ENCODE measurements at regions not wholly inside any gene's neighbourhood (a gene's known extent, or its start where the extent isn't known, plus 50 kb on each side); places are given as distances from the start of the nearest gene placed in this dataset.

- TF ChIP-seq EZH2 (IDR thresholded peaks at IDR 0.05; ENCODE audit: low read depth, low read length, severe bottlenecking) = no peak
- no peak for TF ChIP-seq EP300 (IDR thresholded peaks at IDR 0.05; ENCODE audit: borderline replicate concordance in 1 of 2, low read depth in 2 of 2, low read length in 2 of 2)
- TF ChIP-seq, protein P1, sequence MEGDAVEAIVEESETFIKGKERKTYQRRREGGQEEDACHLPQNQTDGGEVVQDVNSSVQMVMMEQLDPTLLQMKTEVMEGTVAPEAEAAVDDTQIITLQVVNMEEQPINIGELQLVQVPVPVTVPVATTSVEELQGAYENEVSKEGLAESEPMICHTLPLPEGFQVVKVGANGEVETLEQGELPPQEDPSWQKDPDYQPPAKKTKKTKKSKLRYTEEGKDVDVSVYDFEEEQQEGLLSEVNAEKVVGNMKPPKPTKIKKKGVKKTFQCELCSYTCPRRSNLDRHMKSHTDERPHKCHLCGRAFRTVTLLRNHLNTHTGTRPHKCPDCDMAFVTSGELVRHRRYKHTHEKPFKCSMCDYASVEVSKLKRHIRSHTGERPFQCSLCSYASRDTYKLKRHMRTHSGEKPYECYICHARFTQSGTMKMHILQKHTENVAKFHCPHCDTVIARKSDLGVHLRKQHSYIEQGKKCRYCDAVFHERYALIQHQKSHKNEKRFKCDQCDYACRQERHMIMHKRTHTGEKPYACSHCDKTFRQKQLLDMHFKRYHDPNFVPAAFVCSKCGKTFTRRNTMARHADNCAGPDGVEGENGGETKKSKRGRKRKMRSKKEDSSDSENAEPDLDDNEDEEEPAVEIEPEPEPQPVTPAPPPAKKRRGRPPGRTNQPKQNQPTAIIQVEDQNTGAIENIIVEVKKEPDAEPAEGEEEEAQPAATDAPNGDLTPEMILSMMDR (IDR thresholded peaks at IDR 0.05; ENCODE audit: control extremely low read depth in 1 of 3, insufficient read depth in 1 of 3, low read depth in 1 of 3, low read length in 3 of 3) = peak in 2 of 3 experiments; percentile 67 to 75; a peak in 3 of 4 replicates
- TF ChIP-seq POLR2AphosphoS5 (IDR thresholded peaks at IDR 0.05; ENCODE audit: low read depth, low read length) = no peak
- no peak for TF ChIP-seq NRF1 (IDR thresholded peaks at IDR 0.05; ENCODE audit: low read depth, low read length)
- TF ChIP-seq HDAC2 (IDR thresholded peaks at IDR 0.05; ENCODE audit: borderline replicate concordance in 1 of 2, low read depth in 2 of 2, low read length in 2 of 2) = no peak
- no peak for TF ChIP-seq POLR2A (IDR thresholded peaks at IDR 0.05; ENCODE audit: control extremely low read depth in 1 of 2, low read depth in 2 of 2, low read length in 2 of 2)
- TF ChIP-seq SP1 (IDR thresholded peaks at IDR 0.05; ENCODE audit: low read depth, low read length) = no peak
- no peak for TF ChIP-seq ATF3 (IDR thresholded peaks at IDR 0.05; ENCODE audit: insufficient read depth, low read depth, low read length)
- TF ChIP-seq, protein P2, sequence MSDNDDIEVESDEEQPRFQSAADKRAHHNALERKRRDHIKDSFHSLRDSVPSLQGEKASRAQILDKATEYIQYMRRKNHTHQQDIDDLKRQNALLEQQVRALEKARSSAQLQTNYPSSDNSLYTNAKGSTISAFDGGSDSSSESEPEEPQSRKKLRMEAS (IDR thresholded peaks at IDR 0.05) = no peak
Observed at GRCh38 chr5:13478831-13479465, 465.5 kb downstream of the DNAH5 start.

All from H1 (cell line).